ENCODE measurements at regions not wholly inside any gene's neighbourhood (a gene's known extent, or its start where the extent isn't known, plus 50 kb on each side); places are given as distances from the start of the nearest gene placed in this dataset.

- no peak for DNase-seq
- no peak overlapping the region for H3K4me3 ChIP-seq (ENCODE audit: low read depth, low read length)
- no peaks in the 10 kb centered on the region for H3K9me3 ChIP-seq (ENCODE audit: severe bottlenecking)
- H3K36me3 ChIP-seq = no peaks in the 10 kb centered on the region
- TF ChIP-seq CTCF (IDR thresholded peaks at IDR 0.05; ENCODE audit: low read depth, low read length) = no peak
- H3K27ac ChIP-seq = no peak overlapping the region
- H3K27me3 ChIP-seq (ENCODE audit: insufficient read depth, low read depth, severe bottlenecking) = no peaks in the 10 kb centered on the region
Observed at GRCh38 chr4:180640193-180640592, 1603.0 kb upstream of the TENM3 start.

GRCh38 chr4:180641495-180641894 lies 1601.7 kb upstream of the TENM3 start:
- no peak overlapping the region for H3K4me3 ChIP-seq (ENCODE audit: low read depth, low read length)
- H3K36me3 ChIP-seq = no peaks in the 10 kb centered on the region
- H3K27me3 ChIP-seq (ENCODE audit: insufficient read depth, low read depth, severe bottlenecking) = no peaks in the 10 kb centered on the region
- no peaks in the 10 kb centered on the region for H3K9me3 ChIP-seq (ENCODE audit: severe bottlenecking)
- DNase-seq = no peak
- no peak overlapping the region for H3K27ac ChIP-seq
- no peak for TF ChIP-seq CTCF (IDR thresholded peaks at IDR 0.05; ENCODE audit: low read depth, low read length)

GRCh38 chr4:180642732-180643131 lies 1600.5 kb upstream of the TENM3 start:
- H3K27me3 ChIP-seq (ENCODE audit: insufficient read depth, low read depth, severe bottlenecking) = no peaks in the 10 kb centered on the region
- no peak for TF ChIP-seq CTCF (IDR thresholded peaks at IDR 0.05; ENCODE audit: low read depth, low read length)
- H3K36me3 ChIP-seq = no peaks in the 10 kb centered on the region
- H3K27ac ChIP-seq = no peak overlapping the region
- no peak overlapping the region for H3K4me3 ChIP-seq (ENCODE audit: low read depth, low read length)
- H3K9me3 ChIP-seq (ENCODE audit: severe bottlenecking) = no peaks in the 10 kb centered on the region
- no peak for DNase-seq

GRCh38 chr4:180650273-180650672 lies 1592.9 kb upstream of the TENM3 start:
- DNase-seq = no peak
- Histone ChIP-seq H3K27me3 (ENCODE audit: insufficient read depth, low read depth, severe bottlenecking) (no peaks in the 10 kb centered on the region), H3K27ac (no peak overlapping the region), H3K4me3 (ENCODE audit: low read depth, low read length) (no peak overlapping the region), H3K36me3 (no peaks in the 10 kb centered on the region), H3K9me3 (ENCODE audit: severe bottlenecking) (no peaks in the 10 kb centered on the region)
- TF ChIP-seq CTCF (IDR thresholded peaks at IDR 0.05; ENCODE audit: low read depth, low read length) = no peak

- no peak for DNase-seq
- Histone ChIP-seq H3K27me3 (ENCODE audit: insufficient read depth, low read depth, severe bottlenecking) (no peaks in the 10 kb centered on the region), H3K36me3 (no peaks in the 10 kb centered on the region), H3K4me3 (ENCODE audit: low read depth, low read length) (no peak overlapping the region), H3K9me3 (ENCODE audit: severe bottlenecking) (no peaks in the 10 kb centered on the region), H3K27ac (no peak overlapping the region)
- no peak for TF ChIP-seq CTCF (IDR thresholded peaks at IDR 0.05; ENCODE audit: low read depth, low read length)
Observed at GRCh38 chr4:180652533-180652932, 1590.7 kb upstream of the TENM3 start.

- no peak for DNase-seq
- Histone ChIP-seq H3K27ac (no peak overlapping the region), H3K4me3 (ENCODE audit: low read depth, low read length) (no peak overlapping the region), H3K36me3 (no peaks in the 10 kb centered on the region), H3K9me3 (ENCODE audit: severe bottlenecking) (no peaks in the 10 kb centered on the region), H3K27me3 (ENCODE audit: insufficient read depth, low read depth, severe bottlenecking) (no peaks in the 10 kb centered on the region)
- TF ChIP-seq CTCF (IDR thresholded peaks at IDR 0.05; ENCODE audit: low read depth, low read length) = no peak
Observed at GRCh38 chr4:180655886-180656285, 1587.3 kb upstream of the TENM3 start.
